Globus pallidus (tissue), 1 donor: ENCODE measurements at regions not wholly inside any gene's neighbourhood (a gene's known extent, or its start where the extent isn't known, plus 50 kb on each side); places are given as distances from the start of the nearest gene placed in this dataset.
A peak's percentile ranks its signal among the peaks of the same experiment; 100 is the strongest.
"Not testable (repeated sequence)": the region's sequence is repeated elsewhere in the genome, so short reads cannot be mapped to it uniquely, and the experiment has no call there.

Source experiments
- DNase-seq: peaks from one replicate; pipeline ENCODE4 v3.0.0-alpha.2; 2015; ENCODE audit warnings: low spot score

GRCh38 chr14:43858981-43859380, 648.1 kb downstream of the FSCB start:
- DNase-seq = no peak

- DNase-seq = no peak
These were observed 651.5 kb downstream of the FSCB start for GRCh38 chr14:43855556-43855955.

GRCh38 chr14:43853541-43853940, 653.5 kb downstream of the FSCB start:
- DNase-seq = no peak

- no peak for DNase-seq
These were observed 703.9 kb downstream of the FSCB start for GRCh38 chr14:43803076-43803689.

GRCh38 chr14:43795600-43796228, 711.4 kb downstream of the FSCB start:
- no peak for DNase-seq

GRCh38 chr14:43793579-43793978, 713.5 kb downstream of the FSCB start:
- no peak for DNase-seq

GRCh38 chr14:43792980-43793379, 714.1 kb downstream of the FSCB start:
- peak; percentile 2 for DNase-seq

- DNase-seq = no peak
These were observed 716.4 kb downstream of the FSCB start for GRCh38 chr14:43790681-43791080.

GRCh38 chr14:43789458-43789857, 717.6 kb downstream of the FSCB start:
- no peak for DNase-seq

- no peak for DNase-seq
These were observed 720.9 kb downstream of the FSCB start for GRCh38 chr14:43786066-43786762.

- DNase-seq = not testable (repeated sequence)
These were observed 722.7 kb downstream of the FSCB start for GRCh38 chr14:43784432-43784831.

GRCh38 chr14:43778937-43779639, 728.0 kb downstream of the FSCB start:
- DNase-seq = no peak

- DNase-seq = no peak
These were observed 728.5 kb downstream of the FSCB start for GRCh38 chr14:43778570-43778936.

GRCh38 chr14:43765474-43765873, 741.6 kb downstream of the FSCB start:
- DNase-seq = no peak

GRCh38 chr14:43764433-43764832, 742.6 kb downstream of the FSCB start:
- no peak for DNase-seq

- DNase-seq = no peak
These were observed 751.4 kb downstream of the FSCB start for GRCh38 chr14:43755707-43756106.

GRCh38 chr14:43754838-43755237, 752.2 kb downstream of the FSCB start:
- no peak for DNase-seq

GRCh38 chr14:43745746-43746145, 761.3 kb downstream of the FSCB start:
- DNase-seq = no peak

GRCh38 chr14:43735932-43736331, 771.2 kb downstream of the FSCB start:
- DNase-seq = no peak

- DNase-seq = no peak
These were observed 777.9 kb downstream of the FSCB start for GRCh38 chr14:43729143-43729542.

GRCh38 chr14:43706900-43707299, 800.2 kb downstream of the FSCB start:
- no peak for DNase-seq

- DNase-seq = not testable (repeated sequence)
These were observed 808.4 kb downstream of the FSCB start for GRCh38 chr14:43698561-43699284.
